ENCODE measurements at regions not wholly inside any gene's neighbourhood (a gene's known extent, or its start where the extent isn't known, plus 50 kb on each side); places are given as distances from the start of the nearest gene placed in this dataset.
"Not testable (repeated sequence)": the region's sequence is repeated elsewhere in the genome, so short reads cannot be mapped to it uniquely, and the experiment has no call there.

- no peak for DNase-seq
Observed at GRCh38 chr11:29127461-29127860, 889.4 kb downstream of the KCNA4 start.

- no peak for DNase-seq
Observed at GRCh38 chr11:29125606-29126005, 891.2 kb downstream of the KCNA4 start.

DNA sequence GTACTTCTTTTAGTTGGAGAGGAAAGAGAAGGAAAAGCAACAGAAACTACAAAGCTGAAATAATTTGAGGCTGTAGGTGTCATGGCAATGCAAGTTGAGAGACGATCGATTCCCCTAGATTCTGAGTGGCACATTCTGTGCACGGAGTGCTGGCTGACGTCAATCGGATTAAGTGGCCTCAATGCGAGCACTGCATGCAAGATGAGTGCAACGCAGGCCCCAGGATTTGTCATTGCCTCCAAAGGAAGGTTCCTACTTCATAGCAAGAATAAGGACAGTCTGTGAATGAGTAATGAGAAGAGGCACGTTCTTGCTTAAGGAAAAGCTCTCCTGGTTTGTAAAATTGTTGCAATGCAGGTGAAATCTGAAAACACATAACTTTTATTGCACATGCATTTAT is 892.4 kb downstream of the KCNA4 start:
- DNase-seq, result no peak

GRCh38 chr11:29119707-29120618 is 896.9 kb downstream of the KCNA4 start:
- DNase-seq, result no peak

DNA sequence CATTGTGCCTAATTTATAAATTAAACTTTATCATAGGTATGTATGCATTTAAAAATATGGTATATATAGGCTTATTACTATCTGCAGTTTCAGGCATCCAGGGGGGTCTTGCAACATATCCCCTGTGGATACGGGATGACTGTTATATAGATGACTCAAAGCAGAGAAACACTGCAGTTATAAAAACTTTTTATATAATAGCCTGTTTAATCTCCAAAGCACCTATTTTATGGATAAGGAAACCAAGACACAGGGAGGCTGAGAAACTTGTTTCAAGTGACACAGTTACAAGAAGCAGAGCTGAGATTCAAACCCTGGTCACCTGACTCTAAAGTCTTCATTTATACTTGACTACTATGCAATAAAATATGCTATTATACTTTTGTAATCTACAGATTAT is 897.7 kb downstream of the KCNA4 start:
- no peak for DNase-seq

GRCh38 chr11:29100967-29101366 is 915.9 kb downstream of the KCNA4 start:
- DNase-seq, result no peak

GRCh38 chr11:29095821-29096220 is 921.0 kb downstream of the KCNA4 start:
- no peak for DNase-seq

DNA sequence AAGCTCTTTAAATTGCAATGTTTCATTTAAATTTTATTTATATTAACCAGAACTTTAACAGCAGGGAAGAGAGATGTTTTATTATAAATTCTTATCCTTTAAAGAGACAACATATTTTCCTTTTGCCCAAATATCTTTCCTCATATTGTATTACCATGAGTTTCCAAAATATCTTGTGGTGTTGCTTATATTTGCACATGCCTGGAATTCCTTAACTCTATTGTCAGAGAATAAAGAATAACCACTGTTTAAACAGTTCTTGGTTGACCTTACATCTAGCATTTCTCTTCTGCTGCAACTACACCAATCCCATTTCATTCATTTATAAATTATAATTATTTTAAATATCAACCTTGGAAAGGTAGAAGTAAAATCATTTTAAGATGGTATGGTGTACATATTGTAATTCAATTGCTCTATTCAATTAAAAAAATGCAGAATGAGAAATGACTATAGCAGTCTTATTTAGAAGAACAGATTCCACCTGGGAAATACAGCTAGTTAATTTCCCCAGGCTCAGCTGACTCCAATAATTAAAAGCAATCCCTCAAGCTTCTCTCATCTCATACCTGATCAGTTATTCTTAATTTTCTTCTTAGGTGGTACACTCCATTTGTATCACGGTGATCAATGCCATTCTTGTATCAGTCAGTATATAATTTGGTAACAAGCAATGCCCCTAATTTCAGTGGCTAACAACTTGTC is 923.3 kb downstream of the KCNA4 start:
- DNase-seq, result no peak

DNA sequence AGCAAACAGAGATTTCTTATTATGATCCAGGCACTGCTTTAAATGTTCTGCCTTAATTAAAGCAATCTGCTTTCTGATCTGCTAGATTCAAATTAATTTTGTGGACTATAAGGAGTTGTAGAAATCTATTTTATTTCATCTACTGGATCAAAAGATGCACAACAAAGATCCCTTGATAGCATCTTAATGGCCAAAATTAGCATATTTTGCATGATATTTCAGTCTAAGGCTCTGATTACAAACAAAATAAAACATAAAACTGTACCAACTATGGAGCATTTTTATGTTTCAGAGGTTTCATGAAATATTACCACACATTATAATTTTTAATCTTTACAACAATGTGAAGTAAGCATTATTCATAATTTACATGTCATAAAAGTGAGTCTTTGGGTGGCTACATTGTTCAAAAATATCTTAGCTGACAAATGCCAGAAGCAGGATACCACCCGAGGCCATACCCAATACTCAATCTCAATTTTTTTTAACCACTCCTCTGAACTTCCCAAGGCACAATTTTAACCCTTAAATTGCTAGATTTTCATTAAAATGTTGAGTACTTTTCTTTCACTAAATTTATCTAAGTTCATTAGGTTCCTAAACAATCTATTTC is 929.5 kb downstream of the KCNA4 start:
- DNase-seq, result no peak

GRCh38 chr11:29075726-29076125 is 941.1 kb downstream of the KCNA4 start:
- DNase-seq, result no peak

DNA sequence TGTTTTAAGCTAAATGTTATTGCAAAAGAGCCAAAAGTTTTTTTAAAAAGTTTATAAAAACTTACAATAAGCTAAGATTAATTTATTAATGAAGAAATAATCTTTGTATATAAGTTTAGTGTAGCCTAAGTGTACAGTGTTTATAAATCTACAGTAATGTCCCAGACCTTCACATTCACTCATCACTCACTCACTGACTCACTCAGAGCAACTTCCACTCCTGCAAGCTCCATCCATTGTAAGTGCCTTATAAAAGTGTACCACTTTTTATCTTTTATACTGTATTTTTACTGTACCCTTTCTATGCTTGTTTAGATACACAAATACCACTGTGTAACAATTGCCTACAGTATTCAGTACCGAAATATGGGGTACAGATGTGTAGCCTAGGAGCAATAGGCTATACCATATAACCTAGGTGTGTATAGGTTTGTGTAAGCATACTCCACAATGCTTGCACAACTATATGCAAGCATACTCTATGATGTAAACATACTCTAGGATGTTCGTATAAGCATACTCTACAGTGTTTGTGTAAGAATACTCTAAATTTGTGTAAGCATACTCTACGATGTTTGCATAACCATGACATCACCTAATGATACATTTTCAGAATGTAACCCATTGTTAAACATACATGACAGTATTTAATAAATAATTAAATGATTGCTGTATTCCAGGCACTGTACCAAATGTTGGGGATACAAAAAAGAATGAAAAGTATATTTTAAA is 953.0 kb downstream of the KCNA4 start:
- DNase-seq, result no peak

- no peak for DNase-seq
Observed at GRCh38 chr11:29061452-29061851, 953.3 kb downstream of the METTL15 start.

DNA sequence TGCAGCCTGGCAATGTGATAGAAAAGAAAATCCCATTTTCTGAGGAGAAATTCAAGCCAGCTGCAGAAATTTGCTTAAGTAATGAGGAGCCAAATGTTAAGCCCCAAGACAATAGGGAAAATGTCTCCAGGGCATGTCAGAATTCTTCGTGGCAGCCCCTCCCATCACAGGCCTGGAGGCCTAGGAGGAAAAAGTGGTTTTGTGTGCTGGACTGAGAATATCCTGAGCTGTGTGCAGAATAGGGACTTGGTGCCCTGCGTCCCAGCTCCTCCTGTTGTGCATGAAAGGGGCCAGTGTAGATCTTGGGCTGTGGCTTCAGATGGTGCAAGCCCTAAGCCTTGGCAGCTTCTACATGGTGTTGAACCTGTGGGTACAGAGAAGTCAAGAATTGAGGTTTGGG is 948.3 kb downstream of the METTL15 start:
- DNase-seq, result not testable (repeated sequence)

DNA sequence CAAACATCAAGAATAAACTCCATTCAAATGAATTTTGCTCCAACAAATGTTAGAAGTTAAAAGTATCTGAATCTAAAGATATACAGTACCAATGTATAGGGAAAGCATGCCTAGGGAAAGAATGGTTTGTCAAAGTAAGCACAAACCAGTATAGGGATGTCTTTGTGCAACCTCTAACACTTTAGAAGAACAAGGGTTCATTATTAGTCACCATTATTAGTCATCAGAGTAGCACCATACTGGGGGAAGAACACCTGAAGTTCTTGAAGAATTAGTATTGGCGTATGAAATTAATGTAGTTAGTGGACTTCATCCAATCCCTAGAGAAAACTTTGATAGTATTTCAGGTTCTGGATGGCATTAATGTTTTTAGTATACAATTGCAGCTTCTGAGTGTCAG is 943.7 kb downstream of the METTL15 start:
- DNase-seq, result no peak

GRCh38 chr11:29050962-29051361 is 942.8 kb downstream of the METTL15 start:
- DNase-seq, result not testable (repeated sequence)

DNA sequence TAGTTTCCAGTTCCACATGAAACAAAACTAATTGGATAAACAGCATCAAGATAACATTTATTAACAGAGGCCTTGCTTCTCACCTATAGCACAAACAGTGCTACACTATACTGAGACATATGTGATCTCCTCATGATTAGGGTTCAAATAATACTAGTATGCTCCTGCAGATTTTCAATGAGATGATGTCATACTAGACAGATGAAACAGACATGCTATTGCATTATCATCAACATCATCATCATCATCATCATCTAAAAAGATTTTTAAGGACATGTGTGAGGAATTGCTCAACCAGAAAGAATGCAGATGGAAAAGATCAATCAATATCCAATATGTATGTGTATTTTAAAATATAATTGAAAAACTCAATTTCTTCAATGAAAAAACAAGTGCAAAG is 932.3 kb downstream of the METTL15 start:
- DNase-seq, result no peak

- DNase-seq, result no peak
Observed at GRCh38 chr11:29032384-29033149, 924.4 kb downstream of the METTL15 start.

DNA sequence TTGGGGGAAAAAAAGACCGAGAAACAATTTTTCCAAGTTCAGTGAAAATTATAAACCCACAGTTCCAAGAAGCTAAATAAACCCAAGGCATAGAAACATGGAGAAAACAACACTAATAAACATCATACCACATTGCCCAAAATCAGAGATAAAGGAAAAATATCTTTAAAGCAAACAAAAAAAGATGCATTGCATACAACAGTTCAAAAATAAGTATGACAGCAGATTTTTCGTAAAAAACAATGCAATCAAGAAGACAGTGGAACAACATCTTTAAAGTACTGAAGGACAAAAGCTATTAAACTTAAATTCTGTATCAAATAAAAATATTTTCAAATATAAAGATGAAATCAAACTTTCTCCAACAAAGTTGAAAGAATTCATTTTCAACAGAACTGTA is 921.3 kb downstream of the METTL15 start:
- no peak for DNase-seq

- DNase-seq, result no peak
Observed at GRCh38 chr11:29027436-29027835, 919.2 kb downstream of the METTL15 start.

DNA sequence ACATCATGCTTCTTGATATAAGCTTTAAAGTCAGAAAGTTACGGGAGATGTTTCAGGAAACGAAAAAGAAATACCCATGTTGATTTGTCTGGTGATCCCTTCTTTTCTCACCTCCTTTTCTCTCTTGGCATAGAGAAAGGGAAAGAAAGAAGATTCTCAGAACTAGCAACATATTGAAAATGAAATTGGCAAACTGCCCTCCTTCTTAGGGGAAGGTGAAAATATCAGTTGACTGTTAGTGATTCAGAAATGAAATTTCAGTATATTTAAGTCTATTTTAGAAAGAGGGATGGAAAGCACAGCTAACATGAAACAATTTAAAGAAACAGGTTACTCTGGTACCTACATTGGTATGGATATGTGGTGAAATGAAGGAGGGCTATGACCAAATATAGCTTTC is 918.1 kb downstream of the METTL15 start:
- no peak for DNase-seq

DNA sequence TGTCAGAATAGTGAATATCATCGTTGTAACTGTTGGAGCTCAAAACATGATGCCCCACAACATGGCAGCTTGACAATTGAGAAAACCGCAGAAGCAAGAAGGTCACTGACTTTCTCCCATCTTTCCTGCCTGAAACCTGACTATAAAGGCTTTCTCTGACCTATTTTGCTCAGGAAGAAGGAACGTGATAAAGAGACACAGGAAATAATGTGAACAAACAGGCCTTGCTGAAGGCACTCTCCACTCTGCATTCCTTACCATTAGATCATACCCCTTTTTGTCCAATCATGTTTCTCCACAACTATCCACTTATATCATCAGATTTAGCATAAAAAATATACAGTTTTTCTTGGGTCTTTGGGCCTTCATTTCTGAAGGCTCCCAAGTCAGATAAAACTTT is 916.8 kb downstream of the METTL15 start:
- no peak for DNase-seq

- no peak for DNase-seq
Observed at GRCh38 chr11:29024386-29024785, 916.2 kb downstream of the METTL15 start.
